Globus pallidus (tissue), 1 donor: ENCODE measurements at regions not wholly inside any gene's neighbourhood (a gene's known extent, or its start where the extent isn't known, plus 50 kb on each side); places are given as distances from the start of the nearest gene placed in this dataset.

Experiments
- DNase-seq: peaks from one replicate; pipeline ENCODE4 v3.0.0-alpha.2; 2015; ENCODE audit warnings: low spot score

DNA sequence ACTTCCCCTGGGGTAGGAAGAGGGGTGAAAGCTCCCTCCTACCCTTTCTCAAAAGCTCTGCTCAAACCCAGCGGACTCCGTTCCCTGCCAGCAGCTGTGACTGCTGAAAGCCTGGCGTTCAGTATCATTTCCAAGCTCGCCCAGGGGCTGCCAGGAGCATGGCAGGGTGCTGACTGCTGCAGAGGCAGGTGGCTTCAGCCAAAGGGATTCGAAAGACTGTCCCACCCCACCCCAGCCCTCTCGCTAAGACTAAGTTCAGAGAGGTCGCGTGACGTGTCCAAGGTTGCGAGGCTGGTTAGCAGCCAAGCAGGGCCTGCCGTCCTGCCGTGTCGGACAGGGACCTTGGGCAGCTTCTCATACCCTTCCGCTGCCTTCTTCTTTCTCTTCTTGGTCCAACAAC, 72.3 kb upstream of the RAB12 start:
- DNase-seq = no peak

DNA sequence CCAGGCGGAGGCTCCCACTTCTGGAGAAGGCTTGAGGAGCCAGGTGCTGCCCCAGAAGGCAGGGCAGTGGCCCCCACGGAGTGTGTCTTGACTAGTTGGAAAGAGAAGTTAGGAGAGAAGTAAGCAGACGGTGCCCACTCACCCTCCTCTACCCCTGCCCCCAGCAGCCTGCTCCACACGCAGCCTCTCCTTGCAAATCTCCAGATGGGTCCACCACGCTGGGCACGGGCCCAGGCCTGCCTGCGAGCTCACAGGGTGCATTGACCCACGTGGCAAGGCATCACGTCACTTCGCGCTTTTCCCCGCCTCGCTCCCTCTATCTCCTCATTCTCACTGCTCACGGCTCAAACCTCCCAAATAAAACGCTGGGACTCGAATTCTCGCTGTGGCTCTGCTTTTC, 71.8 kb upstream of the RAB12 start:
- DNase-seq = no peak

DNA sequence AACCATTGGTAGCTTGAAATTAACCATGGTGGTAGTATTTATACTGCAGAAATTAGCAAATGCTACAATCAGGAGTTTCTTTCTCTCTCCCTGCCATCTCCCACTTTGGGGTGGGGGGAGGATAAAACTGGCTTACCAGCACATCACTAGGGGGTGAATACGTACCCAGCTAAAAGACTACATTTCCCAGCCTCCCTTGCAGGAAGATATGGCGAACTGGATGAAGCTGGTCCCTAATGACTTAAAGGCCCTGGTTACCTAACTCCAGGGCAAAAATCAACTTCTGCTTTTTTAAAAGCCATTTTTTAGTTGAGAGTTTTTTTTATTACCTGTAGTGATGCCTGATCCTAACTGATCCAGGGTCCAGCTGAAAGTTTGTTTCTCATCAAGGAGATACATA, 70.3 kb upstream of the RAB12 start:
- no peak for DNase-seq

DNA sequence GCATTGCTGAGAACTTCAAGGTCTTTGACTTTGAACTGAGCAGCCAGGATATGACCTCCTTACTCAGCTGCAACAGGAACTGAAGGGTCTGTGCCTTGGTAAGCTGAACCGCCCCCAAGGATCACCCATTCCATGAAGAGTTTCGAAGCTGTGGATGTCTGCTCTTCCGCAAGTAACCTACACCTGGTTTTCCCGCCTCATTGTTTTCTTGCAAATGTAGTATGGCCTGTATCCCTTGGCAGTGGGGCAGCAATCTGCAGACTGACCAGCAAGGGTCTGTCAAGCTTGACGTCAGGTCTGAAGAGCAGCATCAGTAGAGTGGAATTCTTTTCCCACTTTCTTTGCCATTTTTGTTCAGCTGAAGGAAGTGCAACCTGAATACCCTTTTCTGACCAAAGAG, 62.6 kb upstream of the RAB12 start:
- no peak for DNase-seq

DNA sequence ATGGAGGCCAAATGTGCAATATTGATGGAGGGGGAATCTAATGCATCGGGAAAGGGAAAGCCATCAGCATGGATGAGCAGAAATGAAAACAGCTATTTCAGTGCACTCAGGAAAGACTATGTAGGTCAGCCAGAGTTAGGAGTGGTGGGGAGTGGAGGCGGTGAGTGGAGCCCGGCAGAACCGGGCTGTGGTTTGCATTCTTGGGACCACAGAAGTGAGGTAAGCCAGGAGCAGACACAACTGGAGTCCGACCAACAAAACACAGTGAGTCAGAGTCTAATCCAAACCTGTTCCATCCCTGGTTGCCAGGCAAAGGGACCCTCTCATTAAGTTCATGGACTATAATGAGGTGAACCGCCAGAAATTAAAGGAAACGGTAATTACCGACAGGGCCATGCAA, 61.1 kb upstream of the RAB12 start:
- DNase-seq = no peak

DNA sequence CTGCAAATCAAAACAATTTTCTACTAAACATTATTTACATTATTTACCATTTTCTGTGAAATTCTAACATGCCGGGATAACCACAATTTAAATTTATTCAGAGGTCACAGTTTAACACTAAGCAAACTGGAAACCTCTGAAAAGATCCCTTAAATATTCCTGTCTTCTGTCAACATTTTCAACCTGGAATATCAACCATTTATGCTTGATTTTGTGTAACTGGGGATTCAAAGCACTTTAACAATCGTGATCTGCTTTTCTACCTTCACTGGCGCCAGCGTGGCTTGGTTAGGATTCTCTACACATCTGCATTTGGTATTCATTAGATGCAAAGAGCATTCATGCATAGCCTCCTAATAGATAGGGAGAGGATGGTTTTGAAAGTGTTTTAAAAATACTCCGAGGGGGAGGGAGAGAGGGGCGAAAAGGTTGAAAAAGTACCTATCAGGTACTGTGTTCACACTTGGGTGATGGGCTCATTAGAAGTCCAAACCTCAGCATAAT, 59.9 kb upstream of the RAB12 start:
- no peak for DNase-seq

DNA sequence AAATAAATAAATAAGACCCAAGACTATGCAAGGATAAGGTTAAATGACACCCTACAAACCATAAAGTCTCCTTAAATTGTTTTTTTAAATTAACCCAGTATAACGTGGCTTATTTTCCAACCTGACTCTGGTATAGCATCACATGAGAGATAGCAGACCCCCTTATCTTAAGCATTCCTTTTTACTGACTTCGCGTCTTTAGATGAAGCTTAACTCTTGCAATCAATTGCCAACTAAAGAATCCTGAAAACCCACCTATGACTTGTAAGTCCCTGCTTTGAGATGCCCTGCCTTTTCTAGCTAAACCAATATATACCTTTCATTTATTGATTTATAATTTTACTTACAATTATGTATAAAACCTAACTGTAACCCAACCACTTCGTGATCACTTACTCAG, 57.1 kb upstream of the RAB12 start:
- no peak for DNase-seq

DNA sequence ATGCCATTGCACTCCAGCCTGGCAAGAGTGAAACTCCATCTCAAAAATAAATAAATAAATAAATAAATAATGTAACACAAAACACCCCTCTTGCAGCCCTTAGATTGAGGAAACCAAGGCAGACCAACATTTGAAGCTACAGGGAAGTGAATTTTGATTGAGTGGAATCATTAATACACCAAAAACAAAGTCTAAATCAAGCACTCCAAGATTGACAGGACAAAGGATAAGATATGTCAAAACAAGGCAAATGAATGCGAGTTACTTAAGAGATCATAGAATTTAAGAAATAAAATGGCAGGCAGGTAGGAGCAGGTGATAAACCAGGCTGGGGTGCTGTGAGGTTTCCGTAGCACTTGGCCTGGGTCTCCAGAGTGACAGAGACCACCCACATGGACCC, 54.9 kb upstream of the RAB12 start:
- DNase-seq = no peak

DNA sequence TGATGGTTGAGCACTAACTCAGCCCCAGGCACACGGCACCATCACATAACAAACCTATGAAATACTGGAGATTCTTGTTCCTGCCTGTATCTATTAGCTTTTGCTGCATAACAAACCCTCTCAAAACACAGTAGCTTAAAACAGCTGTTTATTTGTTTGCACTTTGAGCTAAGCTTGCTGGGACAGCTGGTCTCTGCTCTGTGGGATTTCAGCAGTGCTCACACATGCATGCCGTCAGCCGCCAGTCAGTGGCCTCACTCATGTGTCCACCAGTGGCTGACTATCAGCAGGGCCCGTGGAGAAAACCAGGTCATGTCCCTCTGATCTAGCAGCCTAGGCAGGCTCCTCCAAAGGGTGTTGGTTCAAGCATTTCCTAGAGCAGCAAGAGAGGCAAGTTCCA, 52.8 kb upstream of the RAB12 start:
- DNase-seq = no peak
